Putamen (tissue), 1 donor: ENCODE measurements at regions not wholly inside any gene's neighbourhood (a gene's known extent, or its start where the extent isn't known, plus 50 kb on each side); places are given as distances from the start of the nearest gene placed in this dataset.
A peak's percentile ranks its signal among the peaks of the same experiment; 100 is the strongest.

ENCODE experiments used
- DNase-seq: peaks from one replicate; pipeline ENCODE4 v3.0.0-alpha.2; 2016; ENCODE audit warnings: low spot score

GRCh38 chr15:70264014-70264582 is 166.4 kb upstream of the TLE3 start:
- peak; percentile 50 for DNase-seq

GRCh38 chr15:70262591-70263274 is 165.0 kb upstream of the TLE3 start:
- peak; percentile 24 for DNase-seq

GRCh38 chr15:70262171-70262570 is 164.5 kb upstream of the TLE3 start:
- no peak for DNase-seq

GRCh38 chr15:70261083-70261482 is 163.4 kb upstream of the TLE3 start:
- no peak for DNase-seq

- no peak for DNase-seq
Observed at GRCh38 chr15:70260580-70260979, 162.9 kb upstream of the TLE3 start.

GRCh38 chr15:70259640-70260508 is 162.2 kb upstream of the TLE3 start:
- DNase-seq, result no peak

- no peak for DNase-seq
Observed at GRCh38 chr15:70259028-70259424, 161.3 kb upstream of the TLE3 start.

- DNase-seq, result no peak
Observed at GRCh38 chr15:70258369-70259027, 160.8 kb upstream of the TLE3 start.

- no peak for DNase-seq
Observed at GRCh38 chr15:70257573-70258248, 160.0 kb upstream of the TLE3 start.

GRCh38 chr15:70257047-70257446 is 159.3 kb upstream of the TLE3 start:
- no peak for DNase-seq

- DNase-seq, result no peak
Observed at GRCh38 chr15:70254311-70254869, 156.7 kb upstream of the TLE3 start.

GRCh38 chr15:70253461-70254156 is 155.9 kb upstream of the TLE3 start:
- no peak for DNase-seq

GRCh38 chr15:70252951-70253320 is 155.2 kb upstream of the TLE3 start:
- no peak for DNase-seq

- DNase-seq, result no peak
Observed at GRCh38 chr15:70252056-70252950, 154.6 kb upstream of the TLE3 start.

- no peak for DNase-seq
Observed at GRCh38 chr15:70251246-70251990, 153.7 kb upstream of the TLE3 start.

GRCh38 chr15:70250208-70251201 is 152.8 kb upstream of the TLE3 start:
- no peak for DNase-seq

GRCh38 chr15:70249616-70250015 is 151.9 kb upstream of the TLE3 start:
- no peak for DNase-seq
